ENCODE measurements at regions not wholly inside any gene's neighbourhood (a gene's known extent, or its start where the extent isn't known, plus 50 kb on each side); places are given as distances from the start of the nearest gene placed in this dataset.

GRCh38 chr17:13699261-13699660, 97.5 kb upstream of the HS3ST3A1 start:
- no peak for DNase-seq (ENCODE audit: insufficient read length, low spot score)
- FAIRE-seq: no peak
- TF ChIP-seq POLR2A (IDR thresholded peaks at IDR 0.05; ENCODE audit: low read depth, low read length) (no peak), POLR2AphosphoS5 (IDR thresholded peaks at IDR 0.05; ENCODE audit: low read depth, low read length) (no peak), PAX5 (IDR thresholded peaks at IDR 0.05; ENCODE audit: insufficient read depth, low read length, severe bottlenecking) (no peak), TAF1 (IDR thresholded peaks at IDR 0.05; ENCODE audit: low read depth, low read length) (no peak), SPI1 (IDR thresholded peaks at IDR 0.05; ENCODE audit: low read depth, low read length) (no peak), POU2F2 (IDR thresholded peaks at IDR 0.05; ENCODE audit: low read depth, low read length) (no peak)

DNA sequence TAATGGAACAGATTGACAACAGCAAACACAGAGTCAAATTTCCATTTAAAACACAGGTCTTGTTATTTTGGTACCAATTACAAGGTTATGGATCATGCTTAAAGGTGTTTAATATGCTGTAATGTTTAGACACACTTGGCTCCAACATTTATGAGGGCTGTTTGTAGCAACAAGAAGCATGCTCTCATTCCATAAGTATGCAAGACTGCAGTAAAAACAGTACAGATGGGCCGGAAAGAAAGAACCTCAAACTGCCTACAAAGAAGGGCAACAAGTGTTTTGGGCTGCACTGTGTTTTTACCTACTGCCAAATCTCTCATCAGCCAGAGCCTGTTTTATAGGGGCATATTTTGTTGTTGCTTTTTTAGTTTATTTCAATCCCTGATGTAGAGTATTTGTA, 100.5 kb upstream of the HS3ST3A1 start:
- TF ChIP-seq SPI1 (IDR thresholded peaks at IDR 0.05; ENCODE audit: low read depth, low read length) (no peak), POU2F2 (IDR thresholded peaks at IDR 0.05; ENCODE audit: low read depth, low read length) (no peak), TAF1 (IDR thresholded peaks at IDR 0.05; ENCODE audit: low read depth, low read length) (no peak), POLR2A (IDR thresholded peaks at IDR 0.05; ENCODE audit: low read depth, low read length) (no peak), POLR2AphosphoS5 (IDR thresholded peaks at IDR 0.05; ENCODE audit: low read depth, low read length) (no peak), PAX5 (IDR thresholded peaks at IDR 0.05; ENCODE audit: insufficient read depth, low read length, severe bottlenecking) (no peak)
- no peak for FAIRE-seq
- DNase-seq (ENCODE audit: insufficient read length, low spot score): no peak

GRCh38 chr17:13704333-13704732, 102.6 kb upstream of the HS3ST3A1 start:
- no peak for TF ChIP-seq SPI1 (IDR thresholded peaks at IDR 0.05; ENCODE audit: low read depth, low read length)
- TF ChIP-seq TAF1 (IDR thresholded peaks at IDR 0.05; ENCODE audit: low read depth, low read length): no peak
- TF ChIP-seq POU2F2 (IDR thresholded peaks at IDR 0.05; ENCODE audit: low read depth, low read length): no peak
- no peak for TF ChIP-seq POLR2A (IDR thresholded peaks at IDR 0.05; ENCODE audit: low read depth, low read length)
- no peak for TF ChIP-seq POLR2AphosphoS5 (IDR thresholded peaks at IDR 0.05; ENCODE audit: low read depth, low read length)
- TF ChIP-seq PAX5 (IDR thresholded peaks at IDR 0.05; ENCODE audit: insufficient read depth, low read length, severe bottlenecking): no peak
- DNase-seq (ENCODE audit: insufficient read length, low spot score) (no peak), FAIRE-seq (no peak)

- DNase-seq (ENCODE audit: insufficient read length, low spot score) (no peak), FAIRE-seq (no peak)
- TF ChIP-seq TAF1 (IDR thresholded peaks at IDR 0.05; ENCODE audit: low read depth, low read length): no peak
- no peak for TF ChIP-seq POLR2AphosphoS5 (IDR thresholded peaks at IDR 0.05; ENCODE audit: low read depth, low read length)
- no peak for TF ChIP-seq SPI1 (IDR thresholded peaks at IDR 0.05; ENCODE audit: low read depth, low read length)
- no peak for TF ChIP-seq PAX5 (IDR thresholded peaks at IDR 0.05; ENCODE audit: insufficient read depth, low read length, severe bottlenecking)
- TF ChIP-seq POLR2A (IDR thresholded peaks at IDR 0.05; ENCODE audit: low read depth, low read length): no peak
- no peak for TF ChIP-seq POU2F2 (IDR thresholded peaks at IDR 0.05; ENCODE audit: low read depth, low read length)
These were observed 103.5 kb upstream of the HS3ST3A1 start for GRCh38 chr17:13705221-13705620.

DNA sequence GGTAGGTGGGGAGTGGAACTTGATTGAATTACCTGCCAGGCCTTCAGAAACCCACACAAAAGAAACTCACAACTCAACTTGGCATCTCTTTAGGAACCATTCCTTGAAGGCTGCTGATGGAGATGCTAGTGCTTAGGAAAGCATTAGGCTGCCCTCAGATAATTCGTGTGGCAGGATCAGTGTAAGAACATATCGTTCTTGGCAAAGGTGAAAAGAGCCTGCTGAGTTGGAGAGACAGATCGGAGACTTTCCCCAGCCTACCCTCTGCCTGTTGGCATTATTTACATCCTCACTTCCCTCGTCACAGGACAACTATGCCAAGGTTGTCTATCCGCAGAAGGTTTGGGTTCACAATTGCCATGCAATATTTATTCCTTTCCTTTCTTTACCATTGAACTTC, 120.0 kb upstream of the HS3ST3A1 start:
- no peak for DNase-seq (ENCODE audit: insufficient read length, low spot score)
- FAIRE-seq: no peak
- TF ChIP-seq POLR2AphosphoS5 (IDR thresholded peaks at IDR 0.05; ENCODE audit: low read depth, low read length) (no peak), PAX5 (IDR thresholded peaks at IDR 0.05; ENCODE audit: insufficient read depth, low read length, severe bottlenecking) (no peak), SPI1 (IDR thresholded peaks at IDR 0.05; ENCODE audit: low read depth, low read length) (no peak), POLR2A (IDR thresholded peaks at IDR 0.05; ENCODE audit: low read depth, low read length) (no peak), POU2F2 (IDR thresholded peaks at IDR 0.05; ENCODE audit: low read depth, low read length) (no peak), TAF1 (IDR thresholded peaks at IDR 0.05; ENCODE audit: low read depth, low read length) (no peak)

DNA sequence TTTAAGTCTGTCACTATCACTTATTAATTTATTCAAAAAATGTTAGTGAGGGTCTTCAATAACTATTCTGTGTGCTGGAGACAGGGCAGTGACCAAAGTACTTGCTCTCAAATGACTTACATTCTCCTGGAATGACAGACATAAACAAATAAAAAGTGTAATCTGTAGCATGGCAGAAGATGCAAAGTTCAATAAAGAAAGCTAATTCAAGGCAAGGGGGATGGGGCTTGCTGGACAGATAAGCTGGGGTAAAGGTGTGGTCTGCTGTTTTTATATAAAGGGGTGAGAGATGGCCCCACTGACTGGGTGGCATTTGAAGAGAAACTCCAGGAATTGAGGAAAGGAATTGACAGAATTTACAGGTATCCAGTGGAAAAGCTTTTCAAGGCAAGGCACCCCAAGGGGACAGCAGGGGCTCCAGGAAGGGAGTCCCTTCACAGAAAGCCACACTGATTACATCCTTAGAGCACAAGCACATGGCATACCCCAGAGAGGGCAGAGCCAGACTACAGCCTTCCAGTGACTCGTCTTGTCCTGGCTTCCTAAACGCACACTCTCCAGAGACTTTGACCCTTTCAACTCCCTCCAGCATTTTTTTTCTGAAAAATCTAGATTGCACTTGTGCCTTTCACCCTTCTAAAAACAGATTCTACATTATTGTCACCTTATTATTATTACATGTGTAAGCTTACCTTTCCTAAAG, 123.7 kb upstream of the HS3ST3A1 start:
- DNase-seq (ENCODE audit: insufficient read length, low spot score): no peak
- FAIRE-seq: no peak
- TF ChIP-seq POU2F2 (IDR thresholded peaks at IDR 0.05; ENCODE audit: low read depth, low read length): no peak
- no peak for TF ChIP-seq POLR2A (IDR thresholded peaks at IDR 0.05; ENCODE audit: low read depth, low read length)
- TF ChIP-seq TAF1 (IDR thresholded peaks at IDR 0.05; ENCODE audit: low read depth, low read length): no peak
- TF ChIP-seq PAX5 (IDR thresholded peaks at IDR 0.05; ENCODE audit: insufficient read depth, low read length, severe bottlenecking): no peak
- no peak for TF ChIP-seq POLR2AphosphoS5 (IDR thresholded peaks at IDR 0.05; ENCODE audit: low read depth, low read length)
- no peak for TF ChIP-seq SPI1 (IDR thresholded peaks at IDR 0.05; ENCODE audit: low read depth, low read length)

DNA sequence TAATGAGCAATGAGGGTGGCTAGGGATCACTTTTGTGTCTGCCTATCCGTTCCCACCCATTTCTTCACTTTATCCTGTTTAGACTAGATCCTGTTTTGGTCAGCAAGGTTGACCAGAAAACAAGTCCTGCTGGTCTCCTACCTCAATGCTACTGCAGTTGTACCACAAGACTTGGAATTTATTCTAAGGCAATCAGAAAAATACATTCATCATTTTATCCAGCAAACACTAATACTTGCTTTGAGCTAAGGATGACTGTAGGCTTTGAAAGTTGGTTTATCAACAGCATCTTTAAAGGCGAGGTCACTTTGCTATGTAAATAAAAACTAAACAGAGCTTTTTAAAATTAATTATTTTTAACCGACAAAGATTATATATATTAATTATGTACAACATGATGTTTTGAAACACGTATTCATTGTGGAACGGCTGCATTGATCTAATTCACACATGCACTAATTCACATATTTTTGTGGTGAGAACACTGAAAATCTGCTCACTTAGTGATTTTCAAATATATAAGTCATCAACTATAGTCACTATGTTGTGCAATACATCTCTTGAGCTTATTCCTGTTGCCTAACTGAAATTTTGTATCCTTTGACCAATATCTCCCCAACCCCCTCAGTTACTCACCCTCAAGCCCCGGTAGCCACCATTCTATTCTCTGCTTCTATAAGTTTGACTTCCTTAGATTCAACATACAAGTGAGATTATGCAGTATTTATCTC, 125.9 kb upstream of the HS3ST3A1 start:
- DNase-seq (ENCODE audit: insufficient read length, low spot score) (no peak), FAIRE-seq (no peak)

DNA sequence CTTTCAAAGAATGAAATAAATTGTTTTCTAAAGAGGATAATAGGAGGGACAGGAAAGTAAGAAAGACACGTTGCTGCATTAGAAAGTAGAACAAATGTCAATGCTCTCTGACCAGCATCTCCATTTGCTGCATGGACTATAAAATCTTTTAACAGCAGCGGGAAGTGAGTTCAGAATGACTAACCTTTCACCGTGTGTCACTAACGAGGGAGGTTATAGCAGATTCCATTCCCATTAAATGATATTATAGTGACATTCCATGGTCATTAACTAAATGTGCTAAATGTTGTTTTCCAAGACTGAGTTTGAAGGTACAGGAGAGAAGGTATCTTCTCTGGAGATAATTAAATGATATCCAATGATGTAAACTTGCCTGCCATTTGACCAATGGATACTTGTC, 127.1 kb upstream of the HS3ST3A1 start:
- TF ChIP-seq SPI1 (IDR thresholded peaks at IDR 0.05; ENCODE audit: low read depth, low read length): no peak
- TF ChIP-seq POLR2AphosphoS5 (IDR thresholded peaks at IDR 0.05; ENCODE audit: low read depth, low read length): no peak
- no peak for TF ChIP-seq POLR2A (IDR thresholded peaks at IDR 0.05; ENCODE audit: low read depth, low read length)
- TF ChIP-seq TAF1 (IDR thresholded peaks at IDR 0.05; ENCODE audit: low read depth, low read length): no peak
- no peak for TF ChIP-seq POU2F2 (IDR thresholded peaks at IDR 0.05; ENCODE audit: low read depth, low read length)
- no peak for TF ChIP-seq PAX5 (IDR thresholded peaks at IDR 0.05; ENCODE audit: insufficient read depth, low read length, severe bottlenecking)
- FAIRE-seq (no peak), DNase-seq (ENCODE audit: insufficient read length, low spot score) (no peak)

More for the DNA sequence above, 125.9 kb upstream of the HS3ST3A1 start:
- TF ChIP-seq TAF1 (IDR thresholded peaks at IDR 0.05; ENCODE audit: low read depth, low read length) (no peak), POLR2A (IDR thresholded peaks at IDR 0.05; ENCODE audit: low read depth, low read length) (no peak), PAX5 (IDR thresholded peaks at IDR 0.05; ENCODE audit: insufficient read depth, low read length, severe bottlenecking) (no peak), POLR2AphosphoS5 (IDR thresholded peaks at IDR 0.05; ENCODE audit: low read depth, low read length) (no peak), POU2F2 (IDR thresholded peaks at IDR 0.05; ENCODE audit: low read depth, low read length) (no peak), SPI1 (IDR thresholded peaks at IDR 0.05; ENCODE audit: low read depth, low read length) (no peak)

DNA sequence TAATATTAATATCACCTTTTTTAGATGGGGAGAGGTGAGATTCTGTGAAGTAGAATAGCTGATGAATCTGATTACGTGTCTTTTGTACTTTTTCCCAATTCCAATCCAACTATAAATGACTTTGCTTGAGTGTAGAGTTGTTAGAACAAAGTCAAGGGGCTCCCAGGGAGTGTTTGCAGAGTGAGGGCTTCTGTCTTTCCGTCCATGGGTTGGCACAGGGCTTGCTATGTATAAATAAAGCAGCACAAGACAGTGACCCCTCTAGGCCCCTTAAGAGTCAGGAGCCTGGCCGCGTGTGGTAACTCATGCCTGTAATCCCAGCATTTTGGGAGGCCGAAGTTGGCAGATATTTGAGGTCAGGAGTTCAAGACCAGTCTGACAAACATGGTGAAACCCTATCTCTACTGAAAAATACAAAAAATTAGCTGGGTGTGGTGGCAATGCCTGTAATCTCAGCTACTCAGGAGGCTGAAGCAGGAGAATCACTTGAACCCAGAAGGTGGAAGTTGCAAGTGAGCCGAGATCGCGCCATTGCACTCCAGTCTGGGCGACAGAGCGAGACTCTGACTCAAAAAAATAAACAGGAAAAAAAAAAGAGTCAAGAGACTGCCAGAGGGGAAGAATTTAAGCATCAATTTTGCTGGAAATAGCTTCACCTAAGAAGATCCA, 127.9 kb upstream of the HS3ST3A1 start:
- FAIRE-seq (no peak), DNase-seq (ENCODE audit: insufficient read length, low spot score) (no peak)
- TF ChIP-seq POU2F2 (IDR thresholded peaks at IDR 0.05; ENCODE audit: low read depth, low read length): no peak
